PC-9 (cell line): ENCODE measurements at regions not wholly inside any gene's neighbourhood (a gene's known extent, or its start where the extent isn't known, plus 50 kb on each side); places are given as distances from the start of the nearest gene placed in this dataset.

Experiments used
- BruUV-seq: library from RNA; stranded (reverse); fragments of 400-500 nt; replicated peaks from 2 replicates; lab custom pipeline; 2021; lab: Mats Ljungman, UMichigan
- CTCF ChIA-PET: fragments of 300-600 bp; sonication (Branson Sonifier 250); formaldehyde crosslinking; loops from one replicate; lab custom pipeline; 2022; ENCODE audit warnings: antibody characterized with exemption; lab: Charles Lee
- POLR2A ChIA-PET: fragments of 300-600 bp; sonication (Branson Sonifier 250); formaldehyde crosslinking; loops from one replicate; lab custom pipeline; 2022; ENCODE audit warnings: antibody characterized with exemption; ENCODE audit not compliant: unreplicated experiment; lab: Charles Lee
- DNase-seq, 2 experiments: peaks; one replicate each; pipeline versions ENCODE4 v3.0.0 to v3.0.0-alpha.2; 2015 to 2022; ENCODE audit warnings: mixed read lengths in 1 of 2
- H2AFZ ChIP-seq: fragments of 200-600 bp; sonication (generic); 2 replicates; pipeline ENCODE4 v1.8.1; 2017; ENCODE audit warnings: antibody characterized with exemption
- H3F3A ChIP-seq: fragments of 200-600 bp; sonication (generic); 2 replicates; pipeline ENCODE4 v1.8.1; 2017; ENCODE audit warnings: antibody characterized with exemption, mild to moderate bottlenecking, low read depth; ENCODE audit not compliant: insufficient read depth
- H3K27ac ChIP-seq: fragments of 200-600 bp; sonication (generic); 2 replicates; pipeline ENCODE4 v1.6.1; 2016; ENCODE audit warnings: mixed run types
- H3K27me3 ChIP-seq: fragments of 200-600 bp; sonication (generic); 2 replicates; pipeline ENCODE4 v1.6.1; 2016; ENCODE audit warnings: low read depth, mixed run types; ENCODE audit not compliant: insufficient read depth
- H3K36me3 ChIP-seq: fragments of 200-600 bp; sonication (generic); 2 replicates; pipeline ENCODE4 v1.6.1; 2016; ENCODE audit warnings: low read depth, mixed run types
- H3K4me1 ChIP-seq: fragments of 200-600 bp; sonication (generic); replicated peaks from 2 replicates; pipeline ENCODE4 v1.6.1; 2016; ENCODE audit warnings: mixed run types; ENCODE audit not compliant: insufficient read depth
- H3K4me2 ChIP-seq: fragments of 200-600 bp; sonication (generic); 2 replicates; pipeline ENCODE4 v1.6.1; 2017; ENCODE audit warnings: mixed run types
- H3K4me3 ChIP-seq: fragments of 200-600 bp; sonication (generic); 2 replicates; pipeline ENCODE4 v1.6.1; 2016; ENCODE audit warnings: mixed run types
- H3K79me2 ChIP-seq: fragments of 200-600 bp; sonication (generic); 2 replicates; pipeline ENCODE4 v1.6.1; 2017; ENCODE audit warnings: low read depth, mixed run types
- H3K9me2 ChIP-seq: fragments of 200-600 bp; sonication (generic); 2 replicates; pipeline ENCODE4 v1.8.1; 2017; ENCODE audit warnings: mild to moderate bottlenecking; ENCODE audit not compliant: insufficient read depth
- H3K9me3 ChIP-seq: fragments of 200-600 bp; sonication (generic); 2 replicates; pipeline ENCODE4 v1.8.1; 2016; ENCODE audit warnings: low read depth; ENCODE audit not compliant: insufficient read depth
- H4K20me1 ChIP-seq: fragments of 200-600 bp; sonication (generic); 2 replicates; pipeline ENCODE4 v1.8.1; 2017; ENCODE audit not compliant: insufficient read depth
- CTCF ChIP-seq: fragments of 200-600 bp; sonication (generic); conservative IDR thresholded peaks from 2 replicates; pipeline ENCODE4 v1.6.1; 2017; ENCODE audit warnings: mixed run types, antibody characterized with exemption, mild to moderate bottlenecking, moderate library complexity
- EZH2 ChIP-seq: fragments of 200-600 bp; sonication (generic); IDR thresholded peaks from 2 replicates; pipeline ENCODE4 v1.8.0; 2017; ENCODE audit warnings: antibody characterized with exemption, low read depth
- intact Hi-C: fragments of 100-400 bp; cut with micrococcal nuclease; formaldehyde crosslinking; loops from one replicate; pipeline ENCODE4 v1.10.0; 2022; ENCODE audit not compliant: unreplicated experiment

GRCh38 chr1:99566290-99567021 is 79.5 kb upstream of the PALMD start:
- Histone ChIP-seq H3K4me3 (no peak overlapping the region), H3F3A (no peaks in the 10 kb centered on the region), H3K9me2 (peaks cover 3% of the 10 kb centered on the region; the same call in 1 of the 2 replicates), H3K9me3 (no peaks in the 10 kb centered on the region), H2AFZ (0 out of 2 replicates have a peak overlapping the region, but pooled peaks have one; percentile 3), H3K4me2 (no peak overlapping the region), H3K79me2 (no peaks in the 10 kb centered on the region), H3K27ac (no peak overlapping the region), H3K4me1 (no peaks in the 10 kb centered on the region), H3K27me3 (no peaks in the 10 kb centered on the region), H3K36me3 (no peaks in the 10 kb centered on the region), H4K20me1 (no peaks in the 10 kb centered on the region)
- BruUV-seq, result no TSS peak
- TF ChIP-seq EZH2, result no peak
- TF ChIP-seq CTCF, result no peak
- DNase-seq, result peak in 1 of 2 experiments; percentile 15
- intact Hi-C loops, result no loop called here
- ChIA-PET POLR2A (no interaction called here), CTCF (no interaction called here)

- Histone ChIP-seq H3K4me3 (no peak overlapping the region), H3F3A (no peaks in the 10 kb centered on the region), H3K4me2 (no peak overlapping the region), H3K9me2 (no peaks in the 10 kb centered on the region; the same call in 1 of the 2 replicates), H3K27me3 (no peaks in the 10 kb centered on the region), H3K36me3 (no peaks in the 10 kb centered on the region), H2AFZ (no peak overlapping the region), H4K20me1 (no peaks in the 10 kb centered on the region), H3K9me3 (no peaks in the 10 kb centered on the region), H3K27ac (no peak overlapping the region), H3K79me2 (no peaks in the 10 kb centered on the region), H3K4me1 (no peaks in the 10 kb centered on the region)
- POLR2A ChIA-PET, result no interaction called here
- no peak for DNase-seq
- CTCF ChIA-PET, result no interaction called here
- BruUV-seq, result no TSS peak
- no peak for TF ChIP-seq CTCF
- TF ChIP-seq EZH2, result no peak
- intact Hi-C loops, result no loop called here
These were observed 75.3 kb upstream of the PALMD start for GRCh38 chr1:99570486-99571089.

GRCh38 chr1:99571092-99571734 is 74.7 kb upstream of the PALMD start:
- H3K79me2 ChIP-seq, result no peaks in the 10 kb centered on the region
- no peaks in the 10 kb centered on the region; the same call in 1 of the 2 replicates for H3K9me2 ChIP-seq
- no peak overlapping the region for H3K27ac ChIP-seq
- no peak overlapping the region for H3K4me3 ChIP-seq
- ChIA-PET CTCF (no interaction called here), POLR2A (interaction anchor here (0.7 kb wide), 1 partner anchor 1314 kb away, joined by 3 read pairs; no protein-coding TSS in a partner anchor)
- no TSS peak for BruUV-seq
- H3K4me2 ChIP-seq, result no peak overlapping the region
- H4K20me1 ChIP-seq, result no peaks in the 10 kb centered on the region
- H3K9me3 ChIP-seq, result no peaks in the 10 kb centered on the region
- intact Hi-C loops, result no loop called here
- no peaks in the 10 kb centered on the region for H3K36me3 ChIP-seq
- no peak overlapping the region for H2AFZ ChIP-seq
- no peaks in the 10 kb centered on the region for H3K27me3 ChIP-seq
- TF ChIP-seq CTCF, result no peak
- no peak for DNase-seq
- no peaks in the 10 kb centered on the region for H3K4me1 ChIP-seq
- H3F3A ChIP-seq, result no peaks in the 10 kb centered on the region
